ENCODE measurements at regions not wholly inside any gene's neighbourhood (a gene's known extent, or its start where the extent isn't known, plus 50 kb on each side); places are given as distances from the start of the nearest gene placed in this dataset.

DNA sequence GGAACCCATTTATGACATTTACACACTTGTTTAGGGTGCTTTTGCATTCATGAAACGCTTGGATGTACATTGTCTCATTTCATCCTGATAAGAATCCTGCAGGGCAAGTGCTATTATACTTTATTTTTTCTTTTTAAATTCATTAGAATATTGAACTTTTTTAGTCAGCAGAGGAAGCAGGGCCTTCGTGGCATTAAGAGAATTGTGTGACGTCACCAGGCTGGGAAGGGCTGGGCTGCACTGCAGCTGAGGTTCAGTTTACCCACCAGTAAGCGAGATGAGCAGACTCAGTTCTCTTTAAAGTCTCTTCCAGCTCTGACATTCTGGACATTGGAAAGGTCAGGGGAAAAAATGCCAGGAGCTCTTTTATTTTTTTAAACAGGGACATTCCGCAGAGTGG, 159.0 kb downstream of the MRM1 start:
- Histone ChIP-seq H3K27ac (ENCODE audit: low read length) (no peak overlapping the region), H3K79me2 (ENCODE audit: insufficient read depth, low read length) (no peaks in the 10 kb centered on the region), H4K20me1 (ENCODE audit: insufficient read depth, low read length) (no peaks in the 10 kb centered on the region), H3K4me2 (ENCODE audit: insufficient read depth, low read length) (no peak overlapping the region), H3K4me1 (ENCODE audit: insufficient read depth, low read length) (peaks cover 15% of the 10 kb centered on the region), H3K9ac (ENCODE audit: low read depth, low read length) (no peak overlapping the region), H3K4me3 (ENCODE audit: low read depth in 1 of 2, low read length in 2 of 2) (no peak overlapping the region), H2AFZ (ENCODE audit: low read depth, low read length) (no peak overlapping the region), H3K9me3 (ENCODE audit: insufficient read depth, low read length, severe bottlenecking) (no peaks in the 10 kb centered on the region), H3K27me3 (ENCODE audit: insufficient read depth, low read length, poor library complexity) (no peaks in the 10 kb centered on the region), H3K36me3 (ENCODE audit: insufficient read depth, low read length) (no peaks in the 10 kb centered on the region)
- ATAC-seq (ENCODE audit: insufficient read depth, low read depth) (no peak), DNase-seq (no peak)
- TF ChIP-seq, protein P1, sequence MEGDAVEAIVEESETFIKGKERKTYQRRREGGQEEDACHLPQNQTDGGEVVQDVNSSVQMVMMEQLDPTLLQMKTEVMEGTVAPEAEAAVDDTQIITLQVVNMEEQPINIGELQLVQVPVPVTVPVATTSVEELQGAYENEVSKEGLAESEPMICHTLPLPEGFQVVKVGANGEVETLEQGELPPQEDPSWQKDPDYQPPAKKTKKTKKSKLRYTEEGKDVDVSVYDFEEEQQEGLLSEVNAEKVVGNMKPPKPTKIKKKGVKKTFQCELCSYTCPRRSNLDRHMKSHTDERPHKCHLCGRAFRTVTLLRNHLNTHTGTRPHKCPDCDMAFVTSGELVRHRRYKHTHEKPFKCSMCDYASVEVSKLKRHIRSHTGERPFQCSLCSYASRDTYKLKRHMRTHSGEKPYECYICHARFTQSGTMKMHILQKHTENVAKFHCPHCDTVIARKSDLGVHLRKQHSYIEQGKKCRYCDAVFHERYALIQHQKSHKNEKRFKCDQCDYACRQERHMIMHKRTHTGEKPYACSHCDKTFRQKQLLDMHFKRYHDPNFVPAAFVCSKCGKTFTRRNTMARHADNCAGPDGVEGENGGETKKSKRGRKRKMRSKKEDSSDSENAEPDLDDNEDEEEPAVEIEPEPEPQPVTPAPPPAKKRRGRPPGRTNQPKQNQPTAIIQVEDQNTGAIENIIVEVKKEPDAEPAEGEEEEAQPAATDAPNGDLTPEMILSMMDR (IDR thresholded peaks at IDR 0.05; ENCODE audit: borderline replicate concordance, extremely low read depth, low read length, poor library complexity, severe bottlenecking), result no peak
- TF ChIP-seq EZH2 (IDR thresholded peaks at IDR 0.05; ENCODE audit: borderline replicate concordance, low read depth, low read length, severe bottlenecking), result no peak

DNA sequence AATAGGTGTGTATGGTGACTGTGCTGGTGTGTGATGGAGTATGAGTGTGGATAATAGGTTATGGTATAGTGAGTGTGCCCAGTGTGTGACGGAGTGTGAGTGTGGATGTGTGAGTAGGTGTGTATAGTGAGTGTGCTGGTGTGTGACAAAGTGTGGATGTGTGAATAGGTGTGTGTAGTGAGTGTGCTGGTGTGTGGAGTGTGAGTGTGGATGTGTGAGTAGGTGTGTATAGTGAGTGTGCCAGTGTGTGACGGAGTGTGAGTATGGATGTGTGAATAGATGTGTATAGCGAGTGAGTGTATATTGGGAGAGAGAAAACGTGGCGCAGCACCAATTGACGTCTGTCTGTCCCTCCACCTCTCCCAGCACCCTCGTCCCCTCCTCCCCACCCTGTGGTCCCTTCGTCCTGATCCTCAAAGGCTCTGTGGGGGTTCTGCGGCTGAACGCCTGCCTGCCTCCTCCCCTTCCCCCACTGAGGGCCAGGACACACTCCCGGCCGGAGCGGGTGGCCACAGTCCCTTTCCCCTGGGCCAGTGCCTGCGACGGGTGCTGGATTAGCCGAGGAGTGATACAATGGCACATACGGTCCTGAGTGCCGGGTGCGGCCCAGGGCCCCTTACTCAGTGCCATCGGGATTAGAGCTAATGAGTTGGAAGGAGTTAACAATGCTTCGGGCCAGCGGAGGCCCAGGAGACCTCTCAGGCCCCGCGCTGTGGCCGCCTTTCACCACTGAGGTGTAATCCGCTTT, 160.0 kb downstream of the MRM1 start:
- Histone ChIP-seq H4K20me1 (ENCODE audit: insufficient read depth, low read length) (no peaks in the 10 kb centered on the region), H3K9me3 (ENCODE audit: insufficient read depth, low read length, severe bottlenecking) (no peaks in the 10 kb centered on the region), H3K27ac (ENCODE audit: low read length) (no peak overlapping the region), H3K4me2 (ENCODE audit: insufficient read depth, low read length) (no peak overlapping the region), H3K36me3 (ENCODE audit: insufficient read depth, low read length) (no peaks in the 10 kb centered on the region), H3K27me3 (ENCODE audit: insufficient read depth, low read length, poor library complexity) (no peaks in the 10 kb centered on the region), H3K9ac (ENCODE audit: low read depth, low read length) (no peak overlapping the region), H3K4me3 (ENCODE audit: low read depth in 1 of 2, low read length in 2 of 2) (no peak overlapping the region), H2AFZ (ENCODE audit: low read depth, low read length) (no peak overlapping the region), H3K79me2 (ENCODE audit: insufficient read depth, low read length) (no peaks in the 10 kb centered on the region), H3K4me1 (ENCODE audit: insufficient read depth, low read length) (peaks cover 15% of the 10 kb centered on the region)
- no peak for TF ChIP-seq EZH2 (IDR thresholded peaks at IDR 0.05; ENCODE audit: borderline replicate concordance, low read depth, low read length, severe bottlenecking)
- TF ChIP-seq, protein P1 (IDR thresholded peaks at IDR 0.05; ENCODE audit: borderline replicate concordance, extremely low read depth, low read length, poor library complexity, severe bottlenecking), result no peak
- ATAC-seq (ENCODE audit: insufficient read depth, low read depth), result no peak
- DNase-seq, result no peak

DNA sequence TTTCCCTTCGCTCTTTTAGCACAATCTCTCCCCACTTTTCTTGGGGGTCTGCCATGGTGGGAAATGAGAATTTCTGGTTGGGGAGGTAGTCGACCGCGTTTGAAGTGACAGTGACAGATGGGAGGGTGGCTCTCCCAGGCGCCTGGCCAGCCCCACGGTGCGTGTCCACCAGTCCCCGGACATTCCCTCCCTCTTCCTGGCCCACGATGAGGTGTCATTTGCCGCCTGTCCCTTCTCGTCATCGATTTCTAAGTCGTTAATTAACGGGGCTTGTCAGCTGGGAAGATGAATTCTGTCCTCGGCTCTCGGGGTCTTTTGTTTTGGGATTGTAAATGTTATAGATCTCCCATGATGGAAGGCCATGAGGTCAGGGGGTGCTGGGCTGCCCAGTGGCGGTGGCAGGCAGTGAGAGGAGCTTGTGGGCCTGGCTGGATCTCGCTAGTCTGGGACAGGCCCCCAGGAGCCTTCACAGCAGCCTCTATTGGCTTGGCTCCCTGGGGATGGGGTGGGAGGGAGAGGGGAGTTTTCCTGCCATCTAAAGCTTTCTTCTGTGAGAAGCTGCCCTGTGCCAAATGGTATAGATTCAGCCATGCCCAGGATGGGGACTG, 164.2 kb downstream of the MRM1 start:
- DNase-seq, result no peak
- no peak for ATAC-seq (ENCODE audit: insufficient read depth, low read depth)
- H3K36me3 ChIP-seq (ENCODE audit: insufficient read depth, low read length), result no peaks in the 10 kb centered on the region

More for the DNA sequence above, 164.2 kb downstream of the MRM1 start:
- Histone ChIP-seq H3K79me2 (ENCODE audit: insufficient read depth, low read length) (no peaks in the 10 kb centered on the region), H3K9ac (ENCODE audit: low read depth, low read length) (no peak overlapping the region), H2AFZ (ENCODE audit: low read depth, low read length) (no peak overlapping the region), H3K9me3 (ENCODE audit: insufficient read depth, low read length, severe bottlenecking) (no peaks in the 10 kb centered on the region), H3K27ac (ENCODE audit: low read length) (no peak overlapping the region), H3K4me2 (ENCODE audit: insufficient read depth, low read length) (no peak overlapping the region), H3K4me1 (ENCODE audit: insufficient read depth, low read length) (peaks cover 15% of the 10 kb centered on the region), H3K4me3 (ENCODE audit: low read depth in 1 of 2, low read length in 2 of 2) (no peak overlapping the region), H4K20me1 (ENCODE audit: insufficient read depth, low read length) (0 out of 2 replicates have a peak, but pooled peaks cover 2% of the 10 kb centered on the region), H3K27me3 (ENCODE audit: insufficient read depth, low read length, poor library complexity) (peaks cover 3% of the 10 kb centered on the region)
- TF ChIP-seq, protein P1 (IDR thresholded peaks at IDR 0.05; ENCODE audit: borderline replicate concordance, extremely low read depth, low read length, poor library complexity, severe bottlenecking), result no peak
- no peak for TF ChIP-seq EZH2 (IDR thresholded peaks at IDR 0.05; ENCODE audit: borderline replicate concordance, low read depth, low read length, severe bottlenecking)

Data from DND-41 (cell line).